GM12878 (cell line): ENCODE measurements at regions not wholly inside any gene's neighbourhood (a gene's known extent, or its start where the extent isn't known, plus 50 kb on each side); places are given as distances from the start of the nearest gene placed in this dataset.
A peak's percentile ranks its signal among the peaks of the same experiment; 100 is the strongest.

ENCODE experiments used
- ATAC-seq: fragments of 200-7000 bp; cut with Tn5 transposase; 3 replicates; pipeline ENCODE4 v1.9.1; 2020; ENCODE audit warnings: mild to moderate bottlenecking, moderate library complexity
- BruUV-seq: library from RNA; stranded (reverse); fragments of 400-500 nt; replicated peaks from 2 replicates; lab custom pipeline; 2021; lab: Mats Ljungman, UMichigan
- CTCF ChIA-PET: fragments of 300-600 bp; sonication (Branson Sonifier 250); formaldehyde crosslinking; extraction: SDS; loops from one replicate; lab custom pipeline; 2021; ENCODE audit warnings: inconsistent platforms; lab: Yijun Ruan, JAX
- POLR2A ChIA-PET: fragments of 350-600 bp; formaldehyde crosslinking; extraction: SDS; loops from one replicate; lab custom pipeline; 2021; ENCODE audit warnings: inconsistent platforms; lab: Charles Lee
- RAD21 ChIA-PET: fragments of 300-600 bp; sonication (Branson Sonifier 250); formaldehyde crosslinking; loops from one replicate; lab custom pipeline; 2023; ENCODE audit warnings: antibody characterized with exemption; ENCODE audit not compliant: unreplicated experiment; lab: Charles Lee
- SMC1A ChIA-PET: fragments of 300-600 bp; sonication (Branson Sonifier 250); formaldehyde crosslinking; loops from one replicate; lab custom pipeline; 2023; ENCODE audit not compliant: unreplicated experiment, uncharacterized antibody; lab: Charles Lee
- DNase-seq: peaks from one replicate; pipeline ENCODE4 v3.0.0-alpha.2; 2011; ENCODE audit warnings: low read depth, low spot score
- FAIRE-seq: peaks from 3 replicates; lab custom pipeline; 2011; peaks lifted over from hg19 to GRCh38; lab: Jason Lieb, UNC
- H2AFZ ChIP-seq: 2 replicates; pipeline ENCODE4 v1.6.0; 2011; ENCODE audit warnings: low read depth, low read length, control low read depth; ENCODE audit not compliant: control insufficient read depth
- H3K27ac ChIP-seq: 2 replicates; pipeline ENCODE4 v1.5.1; 2011; ENCODE audit warnings: control low read depth; ENCODE audit not compliant: control insufficient read depth, insufficient read depth
- H3K27me3 ChIP-seq, 2 experiments: replicated peaks in 1 of 2; 2 replicates each; pipeline versions ENCODE4 v1.6.0 to v1.6.1; 2011; ENCODE audit warnings: low read length in 1 of 2; ENCODE audit not compliant: control insufficient read depth in 2 of 2, insufficient read depth in 2 of 2
- H3K36me3 ChIP-seq, 2 experiments: 2 replicates each; pipeline ENCODE4 v1.5.1; 2011; ENCODE audit warnings: low read length in 1 of 2; ENCODE audit not compliant: control insufficient read depth in 2 of 2, insufficient read depth in 2 of 2
- H3K4me1 ChIP-seq: 2 replicates; pipeline ENCODE4 v1.6.1; 2011; ENCODE audit warnings: mild to moderate bottlenecking, low read length, moderate library complexity, mixed read lengths; ENCODE audit not compliant: control insufficient read depth, insufficient read depth
- H3K4me2 ChIP-seq: 2 replicates; pipeline ENCODE4 v1.6.0; 2011; ENCODE audit warnings: control low read depth; ENCODE audit not compliant: control insufficient read depth, insufficient read depth
- H3K4me3 ChIP-seq: fragments of 200-600 bp; sonication (generic); 2 replicates; pipeline ENCODE4 v1.5.1; 2016
- H3K79me2 ChIP-seq: 2 replicates; pipeline ENCODE4 v1.6.0; 2011; ENCODE audit warnings: low read length; ENCODE audit not compliant: control insufficient read depth, insufficient read depth
- H3K9ac ChIP-seq: 2 replicates; pipeline ENCODE4 v1.8.0; 2011; ENCODE audit warnings: low read length, control low read depth, mixed read lengths; ENCODE audit not compliant: control insufficient read depth, insufficient read depth
- H3K9me3 ChIP-seq: replicated peaks from 3 replicates; pipeline ENCODE4 v1.5.1; 2011; ENCODE audit warnings: mild to moderate bottlenecking, low read length; ENCODE audit not compliant: control insufficient read depth, insufficient read depth
- H4K20me1 ChIP-seq: 2 replicates; pipeline ENCODE4 v1.6.0; 2011; ENCODE audit not compliant: control insufficient read depth, insufficient read depth
- ATF3 ChIP-seq: IDR thresholded peaks from 2 replicates; pipeline ENCODE4 v1.6.1; 2011; ENCODE audit warnings: low read depth, mild to moderate bottlenecking, low read length, moderate library complexity, borderline replicate concordance; ENCODE audit errors: extremely low read depth
- BACH1 ChIP-seq: fragments of 450-650 bp; IDR thresholded peaks from 2 replicates; pipeline ENCODE4 v1.6.1; 2017; ENCODE audit warnings: mild to moderate bottlenecking, borderline replicate concordance
- BCL11A ChIP-seq: IDR thresholded peaks from 2 replicates; pipeline ENCODE4 v1.6.1; 2011; ENCODE audit warnings: low read depth, low read length
- BMI1 ChIP-seq: fragments of 450-650 bp; IDR thresholded peaks from 2 replicates; pipeline ENCODE4 v1.6.1; 2016; ENCODE audit warnings: mild to moderate bottlenecking, moderate library complexity, borderline replicate concordance
- DPF2 ChIP-seq: fragments of 450-650 bp; IDR thresholded peaks from 2 replicates; pipeline ENCODE4 v1.6.1; 2017; ENCODE audit warnings: mild to moderate bottlenecking
- E2F4 ChIP-seq: IDR thresholded peaks from 2 replicates; pipeline ENCODE4 v1.6.1; 2012; ENCODE audit warnings: low read depth, low read length, improper control_type of control experiment
- HDAC6 ChIP-seq: fragments of 200-600 bp; sonication (generic); IDR thresholded peaks from one replicate; pipeline ENCODE4 v1.8.0; 2017; ENCODE audit warnings: antibody characterized with exemption; ENCODE audit not compliant: unreplicated experiment
- IRF3 ChIP-seq: fragments of 450-650 bp; IDR thresholded peaks from 2 replicates; pipeline ENCODE4 v1.6.1; 2014; ENCODE audit warnings: mild to moderate bottlenecking
- MEF2A ChIP-seq: IDR thresholded peaks from 2 replicates; pipeline ENCODE4 v1.6.1; 2011; ENCODE audit warnings: low read depth, mild to moderate bottlenecking, low read length, moderate library complexity; ENCODE audit not compliant: insufficient read depth
- PAX5 ChIP-seq: IDR thresholded peaks from 2 replicates; pipeline ENCODE4 v1.6.1; 2011; ENCODE audit warnings: low read depth, low read length, borderline replicate concordance
- RAD21 ChIP-seq: IDR thresholded peaks from 2 replicates; pipeline ENCODE4 v1.6.1; 2011; ENCODE audit warnings: mild to moderate bottlenecking, low read depth, low read length, moderate library complexity; ENCODE audit not compliant: insufficient read depth
- RB1 ChIP-seq: fragments of 450-650 bp; formaldehyde crosslinking; IDR thresholded peaks from 2 replicates; pipeline ENCODE4 v1.6.1; 2017; ENCODE audit warnings: mild to moderate bottlenecking, borderline replicate concordance
- RUNX3 ChIP-seq: IDR thresholded peaks from 2 replicates; pipeline ENCODE4 v1.6.1; 2012; ENCODE audit warnings: low read length, inconsistent platforms
- SRF ChIP-seq, 2 experiments: IDR thresholded peaks; 2 replicates each; pipeline ENCODE4 v1.6.1; 2011; ENCODE audit warnings: low read depth in 2 of 2, low read length in 2 of 2, mild to moderate bottlenecking in 1 of 2, moderate library complexity in 1 of 2
- SUPT20H ChIP-seq: IDR thresholded peaks from 2 replicates; pipeline ENCODE4 v1.6.1; 2011; ENCODE audit warnings: low read depth, mild to moderate bottlenecking, low read length, moderate library complexity, borderline replicate concordance; ENCODE audit not compliant: control insufficient read depth
- TBL1XR1 ChIP-seq: IDR thresholded peaks from 2 replicates; pipeline ENCODE4 v1.6.1; 2012; ENCODE audit warnings: low read depth, low read length, improper control_type of control experiment
- ZBTB33 ChIP-seq: fragments of 450-650 bp; IDR thresholded peaks from 2 replicates; pipeline ENCODE4 v1.6.1; 2017; ENCODE audit warnings: mild to moderate bottlenecking
- in situ Hi-C: fragments of 300-500 bp; cut with MboI; formaldehyde crosslinking; loops from 9 replicates; pipeline ENCODE4 v1.14.3; 2018; ENCODE audit warnings: mixed read lengths
- intact Hi-C: fragments of 100-400 bp; cut with micrococcal nuclease; formaldehyde crosslinking; loops from one replicate; pipeline ENCODE4 v1.14.2; 2022; ENCODE audit not compliant: unreplicated experiment
- TF ChIP-seq, protein P1 (sequence below): IDR thresholded peaks from 2 replicates; pipeline ENCODE4 v1.6.1; 2012; ENCODE audit warnings: low read length, inconsistent platforms

GRCh38 chr3:6249679-6250078, 611.2 kb upstream of the GRM7 start (continued):
- no peak for TF ChIP-seq ZBTB33
- peak; percentile 46; the same call in 1 of the 2 replicates for TF ChIP-seq RUNX3
- TF ChIP-seq RB1 = no peak
- no peak for TF ChIP-seq SUPT20H
- TF ChIP-seq MEF2A = peak; percentile 43; the same call in 1 of the 2 replicates
- no peak for TF ChIP-seq ATF3
- TF ChIP-seq, protein P1, sequence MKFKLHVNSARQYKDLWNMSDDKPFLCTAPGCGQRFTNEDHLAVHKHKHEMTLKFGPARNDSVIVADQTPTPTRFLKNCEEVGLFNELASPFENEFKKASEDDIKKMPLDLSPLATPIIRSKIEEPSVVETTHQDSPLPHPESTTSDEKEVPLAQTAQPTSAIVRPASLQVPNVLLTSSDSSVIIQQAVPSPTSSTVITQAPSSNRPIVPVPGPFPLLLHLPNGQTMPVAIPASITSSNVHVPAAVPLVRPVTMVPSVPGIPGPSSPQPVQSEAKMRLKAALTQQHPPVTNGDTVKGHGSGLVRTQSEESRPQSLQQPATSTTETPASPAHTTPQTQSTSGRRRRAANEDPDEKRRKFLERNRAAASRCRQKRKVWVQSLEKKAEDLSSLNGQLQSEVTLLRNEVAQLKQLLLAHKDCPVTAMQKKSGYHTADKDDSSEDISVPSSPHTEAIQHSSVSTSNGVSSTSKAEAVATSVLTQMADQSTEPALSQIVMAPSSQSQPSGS = peak; percentile 15; the same call in 1 of the 2 replicates

- Histone ChIP-seq H4K20me1 (no peaks in the 10 kb centered on the region), H3K9me3 (no peaks in the 10 kb centered on the region; the same call in 2 of the 3 replicates), H3K9ac (no peak overlapping the region), H3K36me3 (no peaks in the 10 kb centered on the region), H3K79me2 (no peaks in the 10 kb centered on the region), H2AFZ (no peak overlapping the region), H3K4me3 (no peak overlapping the region), H3K4me2 (no peak overlapping the region), H3K27ac (0 out of 2 replicates have a peak overlapping the region, but pooled peaks have one; percentile 24), H3K4me1 (peaks cover 3% of the 10 kb centered on the region; the same call in 1 of the 2 replicates), H3K27me3 (no peaks in the 10 kb centered on the region)
- ChIA-PET POLR2A (interaction anchor here (0.7 to 1.5 kb wide), 3 partner anchors 11 to 20 kb away, joined by 3 to 11 read pairs (median 3); no protein-coding TSS in a partner anchor), SMC1A (interaction anchor here (0.6 to 3.4 kb wide), 13 partner anchors 11 to 430 kb away, joined by 3 to 36 read pairs (median 5); no protein-coding TSS in a partner anchor), RAD21 (interaction anchor here (0.9 to 2.7 kb wide), 9 partner anchors 8 to 394 kb away, joined by 3 to 21 read pairs (median 3); no protein-coding TSS in a partner anchor), CTCF (interaction anchor here (1.0 to 1.4 kb wide), 4 partner anchors 10 to 89 kb away, joined by 3 to 5 read pairs (median 3); no protein-coding TSS in a partner anchor)
- ATAC-seq = peak; percentile 100
- intact Hi-C loops = no loop called here
- no peak for FAIRE-seq
- in situ Hi-C loops = no loop called here
- BruUV-seq = no TSS peak
- DNase-seq = no peak
- TF ChIP-seq HDAC6 (no peak), E2F4 (no peak), SRF (IDR thresholded peaks at IDR 0.05; ENCODE audit: low read depth in 2 of 2, low read length in 2 of 2) (no peak), BCL11A (no peak), BMI1 (0 out of 2 replicates have a peak, but pooled peaks have one; percentile 30), TBL1XR1 (no peak), IRF3 (no peak), RAD21 (0 out of 2 replicates have a peak, but pooled peaks have one; percentile 9), PAX5 (0 out of 2 replicates have a peak, but pooled peaks have one; percentile 24), DPF2 (peak; percentile 40; the same call in 1 of the 2 replicates), BACH1 (peak; percentile 46; the same call in 1 of the 2 replicates)
Observed at GRCh38 chr3:6250167-6250566, 610.7 kb upstream of the GRM7 start.
